K562 (cell line): ENCODE measurements at regions not wholly inside any gene's neighbourhood (a gene's known extent, or its start where the extent isn't known, plus 50 kb on each side); places are given as distances from the start of the nearest gene placed in this dataset.

ENCODE experiments used
- ATF3 ChIP-seq, 2 experiments: fragments of 450-650 bp in 1 of 2; sonication (generic) in 1 of 2; formaldehyde crosslinking in 1 of 2; IDR thresholded peaks in 1 of 2; conservative IDR thresholded peaks in 1 of 2; 2 replicates each; pipeline versions ENCODE4 v1.6.1 to v1.8.1; 2016 to 2023; ENCODE audit warnings: mild to moderate bottlenecking in 2 of 2, moderate library complexity in 2 of 2, inconsistent platforms in 1 of 2, missing genetic modification reagents in 1 of 2
- ETS2 ChIP-seq: IDR thresholded peaks from 2 replicates; pipeline ENCODE4 v1.6.1; 2016; ENCODE audit warnings: borderline replicate concordance, missing genetic modification characterization, mild to moderate bottlenecking, moderate library complexity, missing compliant biosample characterization; ENCODE audit not compliant: poor library complexity, severe bottlenecking
- ETV6 ChIP-seq, 3 experiments: fragments of 150-350 bp in 1 of 3; sonication (generic) in 1 of 3; formaldehyde crosslinking in 1 of 3; IDR thresholded peaks; 2 replicates each; pipeline versions ENCODE4 v1.6.1 to v1.8.0; 2014 to 2022; ENCODE audit warnings: borderline replicate concordance in 2 of 3, low read depth in 2 of 3, antibody characterized with exemption in 1 of 3, low read length in 1 of 3, mild to moderate bottlenecking in 1 of 3, missing genetic modification reagents in 1 of 3
- FOXK1 ChIP-seq: sonication (generic); formaldehyde crosslinking; IDR thresholded peaks from 2 replicates; pipeline ENCODE4 v1.8.0; 2022; ENCODE audit warnings: missing genetic modification reagents, mild to moderate bottlenecking, borderline replicate concordance
- FOXO4 ChIP-seq: fragments of 450-650 bp; formaldehyde crosslinking; IDR thresholded peaks from 2 replicates; pipeline ENCODE4 v1.4.0; 2020; ENCODE audit warnings: mild to moderate bottlenecking, moderate library complexity
- HDAC3 ChIP-seq: fragments of 450-650 bp; IDR thresholded peaks from 2 replicates; pipeline ENCODE4 v1.6.1; 2018; ENCODE audit warnings: borderline replicate concordance, mild to moderate bottlenecking, moderate library complexity; ENCODE audit not compliant: partially characterized antibody
- HIVEP1 ChIP-seq: fragments of 250-450 bp; sonication (Bioruptor Pico); IDR thresholded peaks from 2 replicates; pipeline ENCODE4 v1.4.0; 2020; ENCODE audit warnings: mild to moderate bottlenecking
- HNRNPH1 ChIP-seq: fragments of 200-400 bp; formaldehyde crosslinking; optimal IDR thresholded peaks from 2 replicates; pipeline ENCODE3; 2017; ENCODE audit warnings: low read depth, mild to moderate bottlenecking, low read length, moderate library complexity
- HSF4 ChIP-seq: fragments of 250-450 bp; sonication (Bioruptor Pico); IDR thresholded peaks from 2 replicates; pipeline ENCODE4 v2.1.2; 2022; ENCODE audit warnings: mild to moderate bottlenecking, moderate library complexity, borderline replicate concordance
- KDM2B ChIP-seq: fragments of 250-450 bp; sonication (Bioruptor Pico); IDR thresholded peaks from 2 replicates; pipeline ENCODE4 v1.8.0; 2021; ENCODE audit warnings: mild to moderate bottlenecking, moderate library complexity
- KLF6 ChIP-seq: fragments of 250-450 bp; sonication (Bioruptor Pico); IDR thresholded peaks from 2 replicates; pipeline ENCODE4 v1.4.0; 2020; ENCODE audit warnings: mild to moderate bottlenecking, moderate library complexity, borderline replicate concordance
- MAFG ChIP-seq: fragments of 450-650 bp; conservative IDR thresholded peaks from 2 replicates; pipeline ENCODE4 v1.6.1; 2016; ENCODE audit warnings: missing genetic modification characterization, missing compliant biosample characterization
- NFE2L1 ChIP-seq: fragments of 450-650 bp; IDR thresholded peaks from 2 replicates; pipeline ENCODE4 v1.6.1; 2016; ENCODE audit warnings: missing genetic modification characterization, low read depth, mild to moderate bottlenecking, missing compliant biosample characterization, moderate library complexity, borderline replicate concordance
- SMARCA4 ChIP-seq: fragments of 450-650 bp; IDR thresholded peaks from 2 replicates; pipeline ENCODE4 v1.6.1; 2016
- SRF ChIP-seq, 2 experiments: fragments of 250-450, 450-650 bp in 1 of 2; sonication (Bioruptor Pico) in 1 of 2; sonication (generic) in 1 of 2; formaldehyde crosslinking; IDR thresholded peaks; 2 replicates each; pipeline versions ENCODE4 v1.5.0 to v1.5.1; 2020 to 2022; ENCODE audit warnings: mild to moderate bottlenecking in 1 of 2, missing genetic modification reagents in 1 of 2
- TOE1 ChIP-seq, 2 experiments: fragments of 450-650 bp in 1 of 2; sonication (generic) in 1 of 2; formaldehyde crosslinking in 1 of 2; IDR thresholded peaks; 2 replicates each; pipeline versions ENCODE4 v1.7.1 to v1.8.0; 2016 to 2022; ENCODE audit warnings: borderline replicate concordance in 2 of 2, mild to moderate bottlenecking in 2 of 2, antibody characterized with exemption in 1 of 2, inconsistent platforms in 1 of 2, low read depth in 1 of 2, missing genetic modification reagents in 1 of 2, moderate library complexity in 1 of 2
- ZBTB9 ChIP-seq: fragments of 450-650 bp; formaldehyde crosslinking; IDR thresholded peaks from 2 replicates; pipeline ENCODE4 v1.4.0; 2020; ENCODE audit warnings: mild to moderate bottlenecking, moderate library complexity
- ZNF23 ChIP-seq: fragments of 250-450 bp; sonication (Bioruptor Pico); IDR thresholded peaks from 2 replicates; pipeline ENCODE4 v1.4.0; 2020; ENCODE audit warnings: mild to moderate bottlenecking
- ZNF354B ChIP-seq: fragments of 250-450 bp; sonication (Bioruptor Pico); IDR thresholded peaks from 2 replicates; pipeline ENCODE4 v1.4.0; 2020
- ZNF431 ChIP-seq: sonication (generic); formaldehyde crosslinking; IDR thresholded peaks from 2 replicates; pipeline ENCODE4 v1.8.0; 2022; ENCODE audit warnings: mild to moderate bottlenecking, missing genetic modification reagents
- ZNF57 ChIP-seq: fragments of 450-650 bp; formaldehyde crosslinking; IDR thresholded peaks from 2 replicates; pipeline ENCODE4 v1.4.0; 2020; ENCODE audit warnings: mild to moderate bottlenecking, moderate library complexity
- ZNF583 ChIP-seq: fragments of 250-450 bp; sonication (Bioruptor Pico); IDR thresholded peaks from 2 replicates; pipeline ENCODE4 v1.4.0; 2020
- ZNF707 ChIP-seq: fragments of 250-450 bp; sonication (Bioruptor Pico); conservative IDR thresholded peaks from 2 replicates; pipeline ENCODE4 v1.8.0; 2022; ENCODE audit warnings: inconsistent platforms, mild to moderate bottlenecking, moderate library complexity
- ZNF785 ChIP-seq: fragments of 250-450 bp; sonication (Bioruptor Pico); IDR thresholded peaks from 2 replicates; pipeline ENCODE4 v1.4.0; 2020; ENCODE audit warnings: mild to moderate bottlenecking

- TF ChIP-seq ZNF57 (0 out of 2 replicates have a peak, but pooled peaks have one; percentile 80), MAFG (tag) (peak; percentile 33), ATF3 (IDR thresholded peaks at IDR 0.05) (peak; percentile 83), ATF3 (CRISPR knock-in tag; conservative IDR thresholded peaks at IDR 0.05) (no peak; the same call in 1 of the 2 replicates), HIVEP1 (peak; percentile 98), FOXK1 (no peak), ZNF785 (CRISPR knock-in tag) (peak; percentile 89), KDM2B (peak; percentile 90), ZNF431 (CRISPR knock-in tag) (no peak), KLF6 (CRISPR knock-in tag) (peak; percentile 99), TOE1 (IDR thresholded peaks at IDR 0.05; ENCODE audit: borderline replicate concordance) (no peak), TOE1 (CRISPR knock-in tag; IDR thresholded peaks at IDR 0.05; ENCODE audit: borderline replicate concordance, low read depth) (no peak), HSF4 (CRISPR knock-in tag) (peak; percentile 97), SRF (CRISPR knock-in tag; IDR thresholded peaks at IDR 0.05) (peak in 1 of 2 experiments; percentile 72; a peak in 1 of 4 replicates), NFE2L1 (tag) (peak; percentile 22; the same call in 1 of the 2 replicates), ZNF354B (CRISPR knock-in tag) (peak; percentile 87), ZNF23 (CRISPR knock-in tag) (peak; percentile 95), FOXO4 (CRISPR knock-in tag) (peak; percentile 95), ZNF583 (peak; percentile 99), ZNF707 (CRISPR knock-in tag) (peak; percentile 75), ETV6 (IDR thresholded peaks at IDR 0.05; ENCODE audit: borderline replicate concordance in 1 of 2, low read depth in 2 of 2, low read length in 1 of 2) (0 out of 4 replicates have a peak, but pooled peaks of 1 of the 2 experiments have one; percentile 21), ETV6 (CRISPR knock-in tag; IDR thresholded peaks at IDR 0.05; ENCODE audit: borderline replicate concordance) (no peak), SMARCA4 (peak; percentile 87), HDAC3 (peak; percentile 52), HNRNPH1 (no peak), ZBTB9 (CRISPR knock-in tag) (peak; percentile 99), ETS2 (tag) (peak; percentile 72)
Observed at GRCh38 chr4:78693777-78694456, 82.2 kb upstream of the BMP2K start (continued).
